NOMO-1 (cell line): ENCODE measurements at regions not wholly inside any gene's neighbourhood (a gene's known extent, or its start where the extent isn't known, plus 50 kb on each side); places are given as distances from the start of the nearest gene placed in this dataset.
"Not testable (repeated sequence)": the region's sequence is repeated elsewhere in the genome, so short reads cannot be mapped to it uniquely, and the experiment has no call there.

Source experiments
- DNase-seq, 2 experiments: peaks; one replicate each; lab custom pipeline; 2025; ENCODE audit not compliant: unreplicated experiment in 2 of 2; lab: John Stamatoyannopoulos, UW

DNA sequence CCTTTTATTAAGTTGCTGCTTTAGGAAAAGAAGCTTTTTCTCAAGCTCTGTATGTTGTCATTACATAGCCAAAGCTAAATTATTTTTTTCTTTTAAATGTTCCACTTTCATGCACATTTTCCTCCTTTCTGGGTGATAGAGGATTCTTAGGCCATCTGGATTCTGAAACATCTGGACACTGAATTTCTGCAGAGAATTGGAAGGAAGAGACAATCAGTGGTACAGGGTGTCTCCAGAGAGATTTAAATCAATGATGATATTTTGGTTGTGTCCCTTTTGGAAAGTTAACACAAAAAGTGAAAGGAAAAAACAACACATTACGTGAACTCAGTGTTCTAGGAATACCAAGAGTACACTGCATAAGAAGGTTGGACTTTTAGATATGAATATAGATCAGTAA, 211.4 kb upstream of the PKN2 start:
- DNase-seq = no peak

- DNase-seq = no peak
Observed at GRCh38 chr1:88474555-88475304, 209.3 kb upstream of the PKN2 start.

- no peak for DNase-seq
Observed at GRCh38 chr1:88484881-88485280, 199.2 kb upstream of the PKN2 start.

GRCh38 chr1:88488237-88488636, 195.8 kb upstream of the PKN2 start:
- no peak for DNase-seq

GRCh38 chr1:88490676-88491075, 193.4 kb upstream of the PKN2 start:
- no peak for DNase-seq

DNA sequence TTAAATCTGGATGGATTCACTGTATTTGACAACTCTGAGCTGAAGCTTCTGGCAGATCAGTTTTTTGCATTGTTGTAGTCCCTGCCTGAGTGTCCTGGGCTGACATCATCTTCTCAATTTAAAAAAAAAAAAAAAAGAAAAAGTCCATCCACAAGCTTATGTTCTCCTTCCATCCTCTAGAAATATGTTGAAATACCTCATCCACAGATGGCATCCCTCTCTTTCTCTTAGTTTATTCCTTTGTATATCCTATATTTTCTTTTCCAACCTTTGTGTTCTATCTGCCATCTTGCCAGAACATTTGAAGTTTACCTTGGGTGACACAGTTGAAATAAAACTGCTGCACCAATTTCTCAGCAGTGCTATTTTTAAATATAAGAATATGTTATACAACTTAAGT, 184.4 kb upstream of the PKN2 start:
- DNase-seq = no peak

GRCh38 chr1:88502886-88503285, 181.2 kb upstream of the PKN2 start:
- DNase-seq = no peak

DNA sequence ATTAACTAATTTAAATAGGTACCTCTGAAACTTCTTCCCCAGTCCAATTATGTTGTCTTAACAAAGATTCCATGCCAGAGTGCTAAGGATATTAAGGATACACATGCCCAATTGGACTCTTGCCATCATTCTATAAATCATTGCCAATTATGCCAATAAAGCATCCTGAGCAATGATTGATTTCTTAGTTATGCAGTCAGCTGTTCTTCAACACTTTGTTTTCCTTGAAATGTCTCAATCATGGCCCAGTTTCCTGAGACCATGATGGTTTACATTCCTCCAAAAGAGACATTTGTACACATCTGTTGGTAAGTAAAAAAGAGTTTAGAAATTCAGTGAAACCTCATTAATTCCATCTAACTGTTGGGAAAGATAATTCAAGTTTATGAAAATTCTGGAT, 180.4 kb upstream of the PKN2 start:
- no peak for DNase-seq

DNA sequence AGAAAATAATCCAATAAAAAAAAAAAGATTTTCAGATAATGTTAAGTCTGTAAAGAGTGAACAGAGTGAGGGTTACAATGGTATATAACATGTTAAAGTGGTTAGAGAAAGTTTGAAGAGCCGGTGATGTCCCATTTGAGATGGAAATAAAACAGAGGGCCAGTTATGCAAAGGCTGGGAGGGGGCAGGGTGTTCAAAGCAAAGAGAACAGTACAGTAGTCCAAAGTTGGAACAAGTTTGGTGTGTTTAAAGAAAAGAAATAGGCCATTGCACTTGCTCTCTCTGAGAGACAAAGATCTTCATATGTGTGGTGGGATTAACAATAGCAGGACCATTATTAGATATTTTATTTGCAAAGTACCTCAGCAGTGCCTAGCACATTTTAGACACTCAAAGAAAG, 179.5 kb upstream of the PKN2 start:
- DNase-seq = no peak

- no peak for DNase-seq
Observed at GRCh38 chr1:88509379-88509778, 174.7 kb upstream of the PKN2 start.

- DNase-seq = no peak
Observed at GRCh38 chr1:88514544-88515060, 169.5 kb upstream of the PKN2 start.

- not testable (repeated sequence) for DNase-seq
Observed at GRCh38 chr1:88517499-88517898, 166.6 kb upstream of the PKN2 start.

GRCh38 chr1:88519156-88519555, 164.9 kb upstream of the PKN2 start:
- no peak for DNase-seq

DNA sequence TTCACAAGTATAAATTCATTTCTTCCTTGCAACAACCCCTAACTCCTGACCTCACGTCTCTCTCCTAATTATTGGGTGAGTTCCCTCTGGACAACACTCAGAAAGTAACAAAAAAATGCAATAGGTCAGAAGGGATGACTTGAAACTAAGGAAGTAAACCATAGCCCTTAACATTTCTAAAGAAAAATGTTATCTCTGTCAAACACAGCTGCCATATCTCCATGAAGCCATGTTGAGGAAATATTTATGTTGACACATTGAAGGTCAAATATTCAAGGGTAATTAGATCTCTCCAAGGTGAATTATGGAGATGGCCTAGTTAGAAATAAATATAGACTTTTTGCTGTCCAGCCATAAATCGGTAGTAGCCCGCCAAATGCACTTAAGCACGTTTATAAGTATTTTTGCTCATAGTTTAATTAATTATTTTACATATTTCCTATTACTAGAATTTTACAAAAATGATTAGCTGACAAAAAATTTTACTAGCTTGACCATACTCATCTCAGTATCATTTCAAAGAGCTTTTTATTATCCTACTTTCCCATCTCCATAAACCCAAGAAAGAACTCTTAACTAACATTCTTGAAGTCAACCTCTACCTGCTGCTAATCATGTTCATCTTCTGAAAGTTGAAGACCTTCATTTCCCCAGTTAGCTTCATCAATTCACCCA, 160.1 kb upstream of the PKN2 start:
- DNase-seq = no peak

- no peak for DNase-seq
Observed at GRCh38 chr1:88526456-88526855, 157.6 kb upstream of the PKN2 start.

GRCh38 chr1:88528792-88529191, 155.3 kb upstream of the PKN2 start:
- no peak for DNase-seq

DNA sequence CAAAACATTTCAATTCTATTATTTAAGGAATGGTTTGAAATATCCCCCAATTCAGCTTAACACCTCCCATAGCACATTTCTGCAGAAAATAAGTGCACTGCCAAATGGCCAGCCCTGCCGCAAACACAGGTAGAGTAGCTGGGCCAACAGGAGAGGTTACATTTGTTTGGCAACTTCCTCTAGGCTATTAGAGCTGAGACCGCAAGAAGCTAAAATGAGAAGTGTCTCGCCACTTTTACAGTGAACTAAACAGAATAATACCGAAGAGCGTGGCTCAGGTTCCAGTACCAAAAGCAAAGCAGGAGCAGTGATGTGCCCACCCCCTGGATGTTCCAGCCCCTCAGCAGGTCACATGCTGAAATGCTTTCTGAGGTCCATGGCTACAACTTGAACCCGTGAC, 154.5 kb upstream of the PKN2 start:
- peak; percentile 77 to 83 for DNase-seq

- DNase-seq = no peak
Observed at GRCh38 chr1:88530246-88530645, 153.8 kb upstream of the PKN2 start.

- no peak for DNase-seq
Observed at GRCh38 chr1:88537787-88538186, 146.3 kb upstream of the PKN2 start.

GRCh38 chr1:88538222-88538899, 145.7 kb upstream of the PKN2 start:
- no peak for DNase-seq

DNA sequence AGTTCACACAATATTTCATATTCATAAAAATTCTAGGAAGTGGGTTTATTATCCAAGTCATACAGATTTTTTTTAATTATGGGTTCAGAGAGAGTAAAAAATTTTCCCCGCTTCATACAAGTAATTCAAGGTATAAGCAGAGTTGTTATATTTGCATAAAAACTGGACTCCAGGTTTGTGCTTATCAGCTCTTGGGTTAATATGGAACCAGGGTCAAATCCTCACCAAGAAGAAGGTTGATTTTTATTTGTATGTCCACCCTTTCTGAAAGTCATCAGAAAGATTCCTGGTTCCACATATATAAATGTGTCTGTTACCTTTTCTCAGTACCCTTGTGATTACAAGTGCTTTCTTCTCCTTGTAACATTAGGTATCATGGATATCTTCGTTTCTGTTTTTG, 143.8 kb upstream of the PKN2 start:
- DNase-seq = no peak

GRCh38 chr1:88541596-88541995, 142.5 kb upstream of the PKN2 start:
- no peak for DNase-seq
